GM19035 (cell line): ENCODE measurements at regions not wholly inside any gene's neighbourhood (a gene's known extent, or its start where the extent isn't known, plus 50 kb on each side); places are given as distances from the start of the nearest gene placed in this dataset.
"Not testable (repeated sequence)": the region's sequence is repeated elsewhere in the genome, so short reads cannot be mapped to it uniquely, and the experiment has no call there.

Experiments used
- ATAC-seq: cut with Tn5 transposase; IDR thresholded peaks from one replicate; pipeline ENCODE4 v1.9.1; 2021; ENCODE audit not compliant: unreplicated experiment

DNA sequence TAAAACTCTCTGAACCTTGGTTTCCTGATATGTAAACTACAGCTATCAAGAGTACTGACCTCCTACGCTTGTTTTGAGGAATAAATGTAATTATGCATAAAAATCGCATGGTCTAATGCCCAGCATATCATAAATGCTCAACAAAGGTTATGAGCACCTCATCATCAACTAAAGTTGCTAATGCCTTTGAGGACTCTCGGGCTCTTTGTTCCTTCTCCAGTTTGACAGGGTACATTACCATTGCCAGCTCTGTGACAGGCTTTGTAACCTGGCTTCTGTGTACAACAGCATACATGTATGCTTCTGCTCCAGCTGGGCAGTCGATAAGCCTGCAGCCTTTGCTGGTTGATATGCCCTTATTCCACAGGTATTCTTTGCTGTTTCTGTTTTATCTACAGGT is 95.2 kb downstream of the C9orf152 start:
- no peak for ATAC-seq

DNA sequence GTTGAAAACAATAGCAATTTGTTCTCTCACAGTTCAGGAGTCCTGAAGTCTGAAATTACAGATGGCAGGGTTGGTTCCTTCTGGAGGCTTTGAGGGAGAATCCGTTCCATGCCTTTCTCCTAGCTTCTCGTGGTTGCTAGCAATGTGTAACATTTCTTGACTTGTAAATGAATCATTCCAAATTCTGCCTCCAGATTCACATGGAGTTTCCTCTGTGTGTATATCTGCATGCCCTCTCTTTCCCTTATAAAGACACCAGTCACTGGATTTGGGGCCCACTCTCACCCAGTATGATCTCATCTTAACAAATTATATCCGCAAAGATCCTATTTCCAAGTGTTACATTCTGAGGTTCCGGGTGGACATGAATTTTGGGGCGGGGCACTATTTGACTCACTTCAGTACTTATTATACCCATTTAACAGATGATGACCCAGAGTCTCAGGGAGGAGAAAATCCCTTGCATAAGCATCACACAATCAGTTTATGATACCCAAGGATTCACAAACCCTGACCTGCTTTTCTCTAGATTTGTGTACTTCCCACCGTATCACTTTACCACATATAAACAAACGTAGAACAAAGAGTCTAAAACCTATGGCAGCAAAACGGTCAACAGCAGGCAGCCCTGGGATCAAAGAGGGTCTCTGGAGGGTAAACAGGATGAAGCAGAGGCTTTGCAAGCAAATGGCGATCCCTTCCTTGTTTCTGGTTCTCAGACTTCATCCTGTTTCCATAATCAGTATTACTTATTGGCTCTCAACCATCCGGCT is 93.7 kb downstream of the C9orf152 start:
- ATAC-seq: no peak

DNA sequence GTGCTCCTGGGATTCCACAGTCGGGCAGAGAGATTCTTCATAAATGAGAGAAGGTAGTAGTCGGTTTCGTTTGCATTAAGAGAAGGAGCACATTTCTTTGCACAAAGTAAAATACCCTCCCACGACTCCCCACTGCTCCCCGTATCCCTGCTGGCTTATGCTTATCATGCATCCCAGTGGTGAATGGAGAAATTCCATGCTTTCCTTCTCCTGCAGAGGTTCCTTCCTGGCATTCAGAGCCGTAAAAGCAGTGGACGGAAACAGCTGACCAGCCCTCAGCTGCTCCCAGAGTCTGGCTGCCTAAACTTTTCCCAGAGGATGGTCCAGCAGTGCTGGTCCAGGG is 93.1 kb downstream of the C9orf152 start:
- ATAC-seq: no peak

DNA sequence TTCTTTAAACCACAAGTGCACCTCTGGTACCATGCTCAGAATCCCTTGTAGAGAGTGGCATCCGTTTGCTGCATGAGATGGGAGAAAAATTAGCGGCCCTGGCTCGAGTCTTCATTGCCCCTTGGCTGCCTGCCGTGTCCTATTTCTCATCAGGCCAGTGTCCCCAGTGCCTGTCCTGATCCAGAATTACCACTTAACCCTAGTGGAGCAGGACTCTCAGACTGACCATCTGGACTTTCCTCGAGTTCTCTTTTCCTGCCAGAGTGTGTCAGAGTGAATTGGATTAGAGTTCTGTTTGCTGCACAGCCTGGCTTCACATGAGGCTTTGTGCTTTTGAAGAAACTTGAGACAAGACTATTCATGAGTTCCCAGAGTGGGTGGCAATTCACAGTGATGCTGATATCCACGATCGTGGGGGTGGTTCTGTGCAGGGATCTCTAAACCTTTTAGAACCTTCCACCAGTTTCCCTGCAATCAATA is 92.6 kb downstream of the C9orf152 start:
- no peak for ATAC-seq

DNA sequence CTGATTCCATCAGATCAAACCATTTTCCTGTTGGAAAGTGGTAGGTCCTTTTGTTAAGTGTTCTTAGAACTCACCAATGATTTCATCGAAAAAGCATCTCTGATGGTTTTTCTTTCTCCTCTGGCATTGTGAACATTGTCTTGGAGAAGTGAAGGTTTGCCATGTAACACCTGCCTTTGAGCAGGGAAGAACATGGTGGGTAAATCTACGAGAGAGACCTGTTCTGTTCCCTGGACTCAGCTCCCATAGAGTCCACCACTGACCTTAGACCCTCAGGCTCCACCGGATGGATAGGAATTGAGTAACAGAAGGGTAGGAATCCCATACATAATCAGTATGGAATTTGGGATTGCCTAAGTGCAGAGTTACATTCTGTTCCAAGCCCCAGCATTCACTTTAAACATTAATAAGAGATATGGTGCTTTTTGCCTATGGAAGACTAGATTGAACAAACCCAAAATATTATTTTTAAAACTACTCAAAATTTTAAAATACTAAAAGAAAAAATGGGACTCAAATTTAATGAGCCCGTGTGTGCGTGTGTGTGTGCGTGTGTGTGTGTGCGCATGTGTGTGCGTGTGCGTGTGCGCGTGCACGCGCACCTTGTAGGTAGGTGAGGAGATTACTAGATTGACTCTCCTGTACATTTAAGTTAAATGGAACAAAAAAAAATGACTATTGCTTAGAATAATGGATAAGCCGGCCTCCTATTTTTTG is 92.0 kb downstream of the C9orf152 start:
- no peak for ATAC-seq

DNA sequence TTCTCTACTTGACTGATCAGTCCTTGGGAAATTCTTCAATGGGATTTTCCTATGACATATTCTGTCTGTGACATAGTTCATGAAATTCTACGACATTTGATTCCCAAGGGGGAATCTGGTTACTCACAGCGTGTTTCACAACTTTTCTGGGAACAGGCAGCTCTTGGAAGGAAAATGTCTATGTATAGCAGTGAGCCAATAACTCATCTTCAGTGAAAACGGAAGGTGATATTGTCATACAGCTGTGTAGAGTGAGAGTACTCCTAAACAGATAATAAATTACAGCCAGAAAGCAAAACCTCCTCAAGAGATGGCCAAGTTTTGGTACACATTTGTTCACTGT is 91.4 kb downstream of the C9orf152 start:
- ATAC-seq: no peak

DNA sequence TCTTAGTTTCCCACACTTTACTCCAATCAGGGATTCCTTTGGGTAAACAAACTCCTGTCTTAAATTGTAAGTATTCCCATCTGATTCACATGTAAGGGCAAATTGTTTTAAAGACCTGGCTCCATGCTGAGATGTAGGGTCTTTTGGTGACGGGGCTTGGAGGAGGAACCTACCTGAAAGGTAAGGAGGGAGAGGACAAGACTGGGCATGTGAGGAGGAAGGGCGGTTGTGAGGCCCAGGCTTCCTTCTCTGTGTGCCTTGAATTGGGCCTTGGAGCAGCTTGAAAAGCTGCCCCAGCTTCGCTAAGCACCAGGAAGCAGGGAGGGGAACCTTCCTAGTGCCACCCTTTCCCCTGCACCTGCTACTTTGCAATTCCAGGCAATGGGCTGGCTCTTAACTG is 86.8 kb downstream of the C9orf152 start:
- ATAC-seq: no peak

DNA sequence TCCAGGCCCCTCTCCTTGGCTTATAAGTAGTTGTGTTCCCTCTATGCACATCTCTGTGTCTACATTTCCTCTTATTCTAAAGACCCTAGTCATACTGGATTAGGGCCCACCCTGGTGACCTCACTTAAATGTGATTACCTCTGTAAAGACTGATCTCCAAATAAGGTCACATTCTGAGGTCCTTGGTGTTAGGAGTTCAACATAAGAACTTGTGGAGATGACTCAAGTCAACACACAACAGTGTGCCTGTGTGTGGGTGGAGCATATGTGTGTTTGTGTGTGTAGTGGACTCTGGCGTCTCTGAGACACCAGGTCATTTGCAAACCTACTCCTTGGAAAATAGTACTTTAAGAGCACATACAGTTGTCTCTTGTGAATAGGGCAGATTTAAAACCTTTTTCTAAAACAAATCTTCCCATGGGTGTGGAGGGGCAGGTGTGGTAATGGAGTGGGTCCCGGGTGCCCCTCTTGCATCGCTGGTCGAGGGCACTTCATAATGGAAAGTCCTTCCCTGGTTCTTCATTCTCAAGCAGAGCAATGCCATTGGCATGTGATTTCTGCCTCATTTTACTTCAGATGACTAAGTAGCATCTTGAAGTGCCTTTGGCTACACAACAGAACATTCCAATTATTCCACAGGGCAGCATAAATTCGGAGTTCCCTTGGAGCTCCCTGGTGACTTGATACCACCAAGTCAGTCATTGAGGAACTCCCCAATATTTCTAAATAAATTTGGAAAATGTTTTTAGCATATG is 84.4 kb downstream of the C9orf152 start:
- ATAC-seq: no peak

DNA sequence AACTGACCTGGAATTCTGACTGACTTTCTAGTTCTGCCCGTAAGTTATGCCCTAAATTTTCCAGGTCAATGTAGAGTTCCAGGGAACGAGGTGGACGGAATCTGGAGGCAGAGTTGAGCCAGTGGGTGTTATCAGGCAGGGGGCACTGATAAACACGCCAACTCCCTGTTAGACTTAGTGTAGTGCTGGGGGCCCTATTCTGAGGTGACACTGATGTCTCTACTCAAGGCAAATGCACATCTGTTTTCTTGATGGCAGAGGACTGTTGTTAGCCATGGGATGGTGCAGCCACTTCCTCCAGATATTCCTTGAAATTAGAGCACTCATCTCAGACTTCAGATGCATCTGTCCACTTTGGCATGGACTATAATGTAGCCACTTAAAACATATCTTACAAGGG is 83.5 kb downstream of the C9orf152 start:
- ATAC-seq: no peak

DNA sequence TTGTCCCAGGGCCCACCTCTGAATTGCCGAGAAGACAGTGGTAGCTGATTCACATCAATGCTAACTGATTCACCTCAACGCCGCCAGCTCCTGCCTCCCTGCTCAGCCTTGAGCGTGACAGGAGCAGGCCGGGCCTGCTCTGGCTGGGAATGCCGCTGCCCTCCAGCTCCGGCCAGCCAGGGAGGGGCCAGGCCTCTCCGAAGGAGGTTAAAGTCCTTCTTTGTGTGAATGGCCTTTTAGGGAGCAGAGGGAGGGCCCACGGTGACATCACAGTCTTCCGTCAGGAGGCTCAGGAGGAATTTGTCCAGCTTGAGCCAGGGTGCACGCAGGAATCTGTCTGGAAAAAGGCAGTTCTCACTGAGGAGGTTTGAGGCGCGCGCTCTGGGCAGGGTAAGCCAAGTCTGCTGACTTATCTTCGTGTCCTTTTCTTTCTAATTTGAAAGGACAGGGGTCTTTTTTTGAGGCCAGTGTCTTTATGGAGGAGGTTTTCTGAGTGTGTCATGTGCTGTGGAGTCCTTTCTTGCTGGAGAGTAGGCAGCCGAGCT is 82.7 kb downstream of the C9orf152 start:
- no peak for ATAC-seq

DNA sequence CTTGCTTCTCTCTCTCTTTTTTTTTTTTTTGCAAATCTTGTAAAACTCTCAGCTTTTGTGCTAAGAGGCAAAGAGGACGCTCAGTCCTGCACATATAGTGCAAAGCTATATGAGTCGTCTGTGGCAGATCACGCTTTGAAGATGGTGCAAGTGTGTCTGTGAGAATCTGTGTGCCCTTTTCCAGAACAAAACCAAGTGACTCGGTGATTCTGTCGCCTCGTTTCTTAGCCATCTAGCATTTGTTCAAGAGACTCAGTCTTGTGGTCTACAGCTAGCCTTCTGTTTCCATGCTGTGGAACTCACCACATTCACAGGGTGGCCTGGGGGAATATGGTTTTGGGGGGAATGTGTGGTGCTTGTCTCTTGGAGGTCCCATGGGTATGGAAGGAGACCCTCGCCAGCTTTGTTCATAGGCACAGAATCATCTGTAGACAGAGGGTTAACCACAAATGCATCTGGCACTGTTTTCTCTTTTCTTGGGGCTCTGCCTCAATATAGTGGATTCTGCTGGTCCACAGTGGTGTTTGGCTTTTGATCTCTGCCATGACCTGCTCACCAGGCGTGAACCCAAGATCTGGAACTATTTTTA is 82.1 kb downstream of the C9orf152 start:
- ATAC-seq: no peak

DNA sequence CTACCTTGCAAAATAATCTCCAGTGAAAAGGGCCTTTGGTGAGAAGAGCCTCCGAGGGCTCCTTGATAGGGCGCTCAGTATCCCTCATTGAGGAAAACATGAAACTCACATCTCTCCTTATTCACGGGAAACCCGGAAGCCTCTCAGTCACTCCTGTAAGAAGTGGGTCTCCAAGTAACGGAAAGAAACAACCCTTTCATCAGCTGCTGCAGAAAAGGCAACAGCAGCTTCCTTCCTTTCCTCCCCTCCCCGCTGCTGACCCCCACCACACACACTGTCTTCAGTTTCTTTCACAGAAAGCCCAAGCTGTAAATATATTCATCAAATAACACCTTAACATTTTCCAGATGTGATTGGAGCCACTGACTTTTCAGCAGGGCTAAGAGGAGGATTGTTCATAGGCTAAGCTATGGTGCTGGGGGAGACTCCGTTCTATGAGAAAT is 81.4 kb downstream of the C9orf152 start:
- ATAC-seq: no peak

DNA sequence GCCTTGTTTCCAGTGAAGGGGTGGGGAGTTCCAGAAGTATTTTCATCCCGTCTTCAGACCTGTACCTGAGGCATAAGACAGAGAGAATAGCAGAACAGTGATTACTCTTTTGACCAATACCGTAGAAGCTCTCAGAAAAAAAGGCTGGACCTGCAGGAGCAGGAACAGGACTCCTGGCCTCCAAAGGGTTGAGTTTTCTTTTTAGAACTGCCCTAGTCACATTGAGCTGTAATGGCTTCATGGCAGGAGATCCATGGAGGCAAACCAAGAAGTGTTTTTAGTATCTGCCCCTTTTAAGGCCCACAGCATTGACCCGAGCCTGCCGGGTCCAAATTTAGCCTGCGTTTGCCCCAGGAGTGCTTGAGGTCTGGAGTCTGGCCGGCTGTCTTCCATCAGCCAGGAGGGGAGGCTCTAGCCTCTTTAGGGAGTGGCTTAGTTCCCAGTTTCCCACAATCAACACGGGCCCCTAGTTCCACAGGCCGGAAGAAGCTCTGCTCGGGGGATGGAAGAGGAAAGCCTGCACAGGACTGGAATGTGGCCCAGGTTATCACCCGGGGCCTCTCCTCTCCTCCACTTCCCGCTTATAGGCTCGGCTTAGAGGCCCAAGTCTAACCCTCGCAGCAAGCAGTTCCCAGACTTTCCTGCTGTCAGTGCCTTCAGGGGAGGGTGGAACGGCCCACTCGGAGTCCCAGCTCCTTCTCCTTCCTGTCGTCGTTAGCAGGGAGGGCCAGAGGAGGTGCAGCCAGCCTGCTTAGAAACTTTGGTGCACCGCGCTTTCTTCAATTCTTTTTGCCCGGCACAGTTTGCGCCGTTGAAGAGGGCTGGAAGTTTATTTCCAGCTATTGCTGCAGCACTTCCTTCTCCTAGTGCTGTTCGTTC is 80.7 kb downstream of the C9orf152 start:
- ATAC-seq: no peak

DNA sequence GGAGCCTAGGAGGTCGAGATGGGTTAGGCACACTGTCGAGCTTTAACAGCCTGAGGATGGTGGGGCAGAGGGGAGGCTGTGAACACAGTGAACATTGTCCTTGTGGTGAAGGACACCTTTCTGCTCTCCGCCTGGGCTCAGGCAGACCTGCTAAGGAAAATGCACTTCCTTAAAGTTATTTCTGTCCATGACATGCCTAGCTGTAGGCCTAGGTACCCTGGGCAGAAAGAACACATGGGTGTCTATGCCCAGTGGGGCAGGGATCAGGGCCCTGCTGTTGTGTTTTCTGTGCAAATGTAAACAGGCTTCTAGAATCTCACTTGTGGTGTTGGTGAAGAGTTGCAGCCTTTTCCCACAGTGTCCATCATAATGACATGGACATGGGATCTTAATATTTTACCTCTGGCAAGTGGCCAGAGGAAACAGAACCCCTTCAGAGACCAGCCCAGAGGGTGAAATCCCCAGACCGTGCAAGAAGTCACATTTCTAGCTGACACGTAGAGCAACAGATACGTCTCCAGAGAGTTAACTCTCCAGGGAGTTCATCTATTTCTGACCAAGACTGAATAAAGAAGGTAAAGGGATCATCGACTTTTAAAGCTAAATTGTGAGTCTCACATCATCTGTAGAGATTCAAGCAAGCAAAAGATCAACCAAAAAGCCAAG is 79.2 kb downstream of the C9orf152 start:
- ATAC-seq: peak; percentile 82

DNA sequence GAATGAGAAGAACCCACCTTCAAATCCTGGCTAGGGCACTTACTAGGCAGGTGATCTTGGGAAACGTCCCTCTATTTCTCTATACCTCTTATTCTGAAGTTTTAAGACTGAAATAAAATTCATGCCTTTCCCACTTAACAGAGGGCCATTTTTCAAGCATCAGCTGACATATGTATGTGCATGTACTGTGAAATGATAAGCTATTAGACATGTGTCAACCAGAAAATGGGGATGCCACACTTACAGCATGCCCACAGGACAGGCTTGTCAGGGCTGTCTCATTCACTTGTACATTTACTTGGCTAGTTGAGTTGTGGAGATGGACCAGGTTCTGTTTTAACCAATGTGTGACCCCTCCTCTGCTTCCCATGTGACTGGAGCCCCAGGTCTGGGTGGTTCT is 78.5 kb downstream of the C9orf152 start:
- peak; percentile 21 for ATAC-seq

DNA sequence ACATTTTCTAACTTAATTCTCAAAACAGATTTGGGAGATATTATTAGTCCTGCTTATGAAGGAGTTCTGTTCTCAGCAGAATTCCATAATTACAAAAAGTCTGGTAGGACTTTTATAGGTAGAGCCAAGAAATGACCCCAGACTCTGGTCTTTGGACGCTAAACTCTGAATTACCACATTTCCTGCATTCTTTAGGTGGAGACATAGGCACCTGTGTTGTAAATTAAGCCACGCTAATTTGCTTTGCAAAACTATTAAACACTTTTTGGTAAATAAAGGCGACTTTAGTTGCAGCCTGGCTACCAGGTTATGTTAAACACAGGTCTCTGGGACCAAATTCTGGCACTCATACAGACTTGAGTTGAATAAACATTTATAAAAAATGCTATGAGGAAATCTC is 77.7 kb downstream of the C9orf152 start:
- ATAC-seq: no peak

DNA sequence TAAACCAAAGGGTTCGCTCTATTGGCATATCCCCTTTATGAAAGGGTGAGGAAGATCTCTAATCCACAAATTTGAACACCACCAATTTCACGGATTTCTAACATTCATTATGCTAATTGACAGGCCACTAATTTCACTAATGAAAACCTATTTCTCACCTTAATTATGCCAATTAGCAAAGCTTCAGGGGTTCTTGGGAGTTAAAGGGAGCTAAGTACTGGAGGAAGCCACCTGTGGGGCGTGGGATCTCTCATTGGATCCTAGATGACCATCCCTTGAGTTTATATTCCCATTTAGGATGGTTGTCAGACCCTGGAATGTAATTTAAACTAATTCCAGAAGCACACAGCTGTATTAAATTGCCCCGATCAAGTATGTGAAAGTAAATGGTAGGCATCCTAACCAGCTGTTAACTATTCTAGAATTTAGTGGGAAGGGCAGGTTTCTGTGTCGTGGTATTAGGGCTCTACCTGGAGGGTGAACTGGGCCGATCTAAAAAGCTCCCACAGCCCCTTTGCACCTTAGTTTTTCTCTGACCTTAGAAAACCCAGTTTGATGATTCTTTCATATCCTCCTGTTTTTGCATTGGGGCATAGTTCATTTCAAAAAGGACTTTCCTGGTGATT is 77.1 kb downstream of the C9orf152 start:
- no peak for ATAC-seq

DNA sequence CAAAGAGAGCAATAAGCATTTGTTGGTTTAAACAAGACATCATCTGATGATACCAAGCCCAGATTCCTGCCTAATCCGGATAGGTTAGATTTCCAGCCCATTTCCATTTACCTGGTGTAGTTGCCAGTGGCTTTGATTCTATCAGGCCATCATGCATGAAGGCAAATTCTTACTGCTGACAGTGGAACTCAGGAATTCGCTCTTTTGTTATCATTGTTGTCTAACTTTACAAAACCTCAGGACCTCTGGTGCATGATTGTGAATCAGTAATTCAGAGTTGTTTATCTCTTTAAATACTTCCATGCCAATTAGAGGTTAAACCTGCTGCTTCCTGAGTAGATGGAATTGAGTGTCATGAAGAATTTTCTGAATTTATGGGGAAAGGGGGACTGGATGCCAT is 76.5 kb downstream of the C9orf152 start:
- no peak for ATAC-seq

DNA sequence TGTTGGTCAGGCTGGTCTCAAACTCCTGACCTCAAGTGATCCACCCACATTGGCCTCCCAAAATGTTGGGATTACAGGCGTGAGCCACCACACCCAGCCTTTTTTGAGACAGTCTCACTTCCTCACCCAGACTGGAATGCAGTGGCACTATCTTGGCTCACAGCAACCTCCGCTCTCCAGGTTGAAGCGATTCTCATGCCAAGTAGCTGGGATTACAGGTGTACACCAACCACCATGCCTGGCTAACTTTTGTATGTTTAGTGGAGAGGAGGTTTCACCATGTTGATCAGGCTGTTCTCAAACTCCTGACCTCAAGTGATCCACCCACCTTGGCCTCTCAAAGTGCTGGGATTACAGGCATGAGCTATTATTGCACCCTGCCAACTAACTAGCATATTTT is 75.4 kb downstream of the C9orf152 start:
- not testable (repeated sequence) for ATAC-seq
